SK-N-SH (cell line): ENCODE measurements at regions not wholly inside any gene's neighbourhood (a gene's known extent, or its start where the extent isn't known, plus 50 kb on each side); places are given as distances from the start of the nearest gene placed in this dataset.

Source experiments
- CTCF ChIA-PET: fragments of 300-600, 350-600 bp; formaldehyde crosslinking; extraction: SDS; loops from one replicate; lab custom pipeline; 2021; lab: Yijun Ruan, JAX
- POLR2A ChIA-PET: fragments of 350-600 bp; sonication (Branson Sonifier 250); formaldehyde crosslinking; extraction: SDS; loops from one replicate; lab custom pipeline; 2020; ENCODE audit warnings: antibody characterized with exemption, inconsistent platforms; lab: Yijun Ruan, JAX
- DNase-seq: peaks from one replicate; pipeline ENCODE4 v3.0.0; 2012
- H2AFZ ChIP-seq: fragments of 200-600 bp; sonication (generic); 2 replicates; pipeline ENCODE4 v1.8.1; 2016; ENCODE audit warnings: antibody characterized with exemption, mild to moderate bottlenecking, low read depth
- H3F3A ChIP-seq: fragments of 200-600 bp; sonication (generic); replicated peaks from 2 replicates; pipeline ENCODE3; 2016; ENCODE audit warnings: antibody characterized with exemption, mild to moderate bottlenecking; ENCODE audit not compliant: insufficient read depth
- H3K27ac ChIP-seq, 2 experiments: fragments of 200-500 bp in 1 of 2; fragments of 200-600 bp in 1 of 2; sonication (Bioruptor generic) in 1 of 2; sonication (generic), shearing (Covaris generic) in 1 of 2; 2 replicates each; pipeline versions ENCODE4 v1.5.1 to v1.6.1; 2014 to 2016; ENCODE audit warnings: low read depth in 2 of 2, inconsistent platforms in 1 of 2, low read length in 1 of 2, mild to moderate bottlenecking in 1 of 2, mixed read lengths in 1 of 2
- H3K27me3 ChIP-seq: fragments of 200-600 bp; sonication (generic), shearing (Covaris generic); 2 replicates; pipeline ENCODE4 v1.6.1; 2016; ENCODE audit warnings: mixed run types; ENCODE audit not compliant: insufficient read depth
- H3K36me3 ChIP-seq, 2 experiments: fragments of 200-500 bp in 1 of 2; fragments of 200-600 bp in 1 of 2; sonication (Bioruptor generic) in 1 of 2; sonication (generic) in 1 of 2; replicated peaks in 1 of 2; 2 replicates each; pipeline versions ENCODE3 to v1.5.1; 2014 to 2016; ENCODE audit warnings: low read length in 1 of 2, mild to moderate bottlenecking in 1 of 2; ENCODE audit not compliant: insufficient read depth in 2 of 2, control insufficient read depth in 1 of 2
- H3K4me1 ChIP-seq, 2 experiments: fragments of 200-500 bp in 1 of 2; fragments of 200-600 bp in 1 of 2; sonication (Bioruptor generic) in 1 of 2; sonication (generic), shearing (Covaris generic) in 1 of 2; 2 replicates each; pipeline versions ENCODE4 v1.5.1 to v1.6.1; 2014 to 2016; ENCODE audit warnings: low read depth in 1 of 2, low read length in 1 of 2, mixed run types in 1 of 2; ENCODE audit not compliant: insufficient read depth in 2 of 2, control insufficient read depth in 1 of 2
- H3K4me2 ChIP-seq: fragments of 200-600 bp; sonication (generic), shearing (Covaris generic); 2 replicates; pipeline ENCODE4 v1.6.1; 2017; ENCODE audit warnings: mixed run types
- H3K4me3 ChIP-seq, 2 experiments: fragments of 200-500 bp in 1 of 2; fragments of 200-600 bp in 1 of 2; sonication (Bioruptor generic) in 1 of 2; sonication (generic), shearing (Covaris generic) in 1 of 2; 2 replicates each; pipeline versions ENCODE4 v1.5.1 to v1.8.1; 2014 to 2016; ENCODE audit warnings: low read depth in 2 of 2, inconsistent platforms in 1 of 2, low read length in 1 of 2, mild to moderate bottlenecking in 1 of 2, mixed read lengths in 1 of 2, moderate library complexity in 1 of 2
- H3K79me2 ChIP-seq: fragments of 200-600 bp; sonication (generic); 2 replicates; pipeline ENCODE4 v1.8.1; 2017; ENCODE audit warnings: mild to moderate bottlenecking; ENCODE audit not compliant: insufficient read depth
- H3K9ac ChIP-seq: fragments of 200-600 bp; sonication (generic); 2 replicates; pipeline ENCODE4 v1.6.1; 2017; ENCODE audit warnings: mixed run types
- H3K9me2 ChIP-seq: fragments of 200-600 bp; sonication (generic); 2 replicates; pipeline ENCODE4 v1.6.1; 2017; ENCODE audit warnings: mixed run types
- H3K9me3 ChIP-seq: fragments of 200-600 bp; sonication (generic); 2 replicates; pipeline ENCODE4 v1.6.1; 2017; ENCODE audit warnings: mixed run types, mild to moderate bottlenecking, moderate library complexity
- H4K20me1 ChIP-seq: fragments of 200-600 bp; sonication (generic); 2 replicates; pipeline ENCODE4 v1.6.1; 2017; ENCODE audit warnings: mild to moderate bottlenecking, mixed run types; ENCODE audit not compliant: insufficient read depth
- CHD2 ChIP-seq: fragments of 150-350 bp; IDR thresholded peaks from 2 replicates; pipeline ENCODE4 v1.6.1; 2018; ENCODE audit warnings: low read length; ENCODE audit not compliant: partially characterized antibody
- CTCF ChIP-seq: fragments of 200-600 bp; sonication (generic); IDR thresholded peaks from 2 replicates; pipeline ENCODE4 v1.6.1; 2017; ENCODE audit warnings: antibody characterized with exemption, mild to moderate bottlenecking, moderate library complexity
- ELF1 ChIP-seq: IDR thresholded peaks from 2 replicates; pipeline ENCODE4 v1.4.0; 2012
- EZH2phosphoT487 ChIP-seq: fragments of 200-600 bp; sonication (generic); IDR thresholded peaks from 2 replicates; pipeline ENCODE4 v1.6.1; 2017; ENCODE audit warnings: low read depth, mixed run types, mild to moderate bottlenecking, antibody characterized with exemption, moderate library complexity, borderline replicate concordance
- FOSL2 ChIP-seq: IDR thresholded peaks from 2 replicates; pipeline ENCODE4 v1.4.0; 2012; ENCODE audit warnings: low read depth, mild to moderate bottlenecking, moderate library complexity, borderline replicate concordance
- FOXM1 ChIP-seq: IDR thresholded peaks from 2 replicates; pipeline ENCODE4 v1.4.0; 2012; ENCODE audit warnings: low read depth, mild to moderate bottlenecking
- GABPA ChIP-seq: IDR thresholded peaks from 2 replicates; pipeline ENCODE4 v1.4.0; 2012; ENCODE audit warnings: low read depth, mild to moderate bottlenecking
- GATA2 ChIP-seq: sonication (generic); formaldehyde crosslinking; IDR thresholded peaks from 2 replicates; pipeline ENCODE4 v1.5.0; 2020; ENCODE audit warnings: mild to moderate bottlenecking, missing genetic modification reagents
- NRF1 ChIP-seq: IDR thresholded peaks from 2 replicates; pipeline ENCODE4 v1.6.1; 2012; ENCODE audit warnings: low read depth, mild to moderate bottlenecking, low read length
- PBX3 ChIP-seq: IDR thresholded peaks from 2 replicates; pipeline ENCODE4; 2012
- REST ChIP-seq: IDR thresholded peaks from 2 replicates; pipeline ENCODE4 v1.6.1; 2012; ENCODE audit warnings: mild to moderate bottlenecking, low read depth, low read length, moderate library complexity
- RXRA ChIP-seq: IDR thresholded peaks from 2 replicates; pipeline ENCODE4 v1.4.0; 2012; ENCODE audit warnings: low read depth, mild to moderate bottlenecking, borderline replicate concordance
- SIN3A ChIP-seq: IDR thresholded peaks from 2 replicates; pipeline ENCODE4 v1.6.1; 2012; ENCODE audit warnings: low read depth, mild to moderate bottlenecking, low read length, moderate library complexity, borderline replicate concordance
- SMC3 ChIP-seq: IDR thresholded peaks from 2 replicates; pipeline ENCODE4 v1.6.1; 2012; ENCODE audit warnings: low read depth, low read length, improper control_type of control experiment
- TCF12 ChIP-seq: IDR thresholded peaks from 2 replicates; pipeline ENCODE4 v1.4.0; 2012
- USF1 ChIP-seq: IDR thresholded peaks from 2 replicates; pipeline ENCODE4 v1.4.0; 2012; ENCODE audit warnings: low read depth, borderline replicate concordance
- YY1 ChIP-seq: IDR thresholded peaks from 2 replicates; pipeline ENCODE4 v1.4.0; 2012; ENCODE audit warnings: low read depth, mild to moderate bottlenecking
- ZBTB33 ChIP-seq: IDR thresholded peaks from 2 replicates; pipeline ENCODE4 v1.4.0; 2012; ENCODE audit warnings: low read depth, borderline replicate concordance
- WGBS: methylation state at CpG from one replicate; pipeline ENCODE4 v1.1.6; 2017; ENCODE audit warnings: low lambda C conversion rate; 5-methylcytosine and 5-hydroxymethylcytosine counted together

- H2AFZ ChIP-seq, result no peak overlapping the region
- no peaks in the 10 kb centered on the region for H3K27me3 ChIP-seq
- 89% methylated on average over 5 of the region's 5 CpGs for WGBS
- H3K36me3 ChIP-seq, result peaks cover 0 to 16% of the 10 kb centered on the region in 2 experiments
- H3K9ac ChIP-seq, result no peak overlapping the region
- H3F3A ChIP-seq, result peaks cover 3% of the 10 kb centered on the region
- TF ChIP-seq SIN3A (no peak), TCF12 (no peak), NRF1 (no peak), FOSL2 (no peak), CTCF (no peak)
- H4K20me1 ChIP-seq, result no peaks in the 10 kb centered on the region
- no peak overlapping the region for H3K4me3 ChIP-seq
- H3K9me3 ChIP-seq, result no peaks in the 10 kb centered on the region
- H3K4me2 ChIP-seq, result no peak overlapping the region
- H3K9me2 ChIP-seq, result no peaks in the 10 kb centered on the region
- no peaks in the 10 kb centered on the region for H3K79me2 ChIP-seq
- H3K27ac ChIP-seq, result no peak overlapping the region
- ChIA-PET POLR2A (no interaction called here), CTCF (no interaction called here)
- DNase-seq, result no peak
- H3K4me1 ChIP-seq, result peaks cover 0 to 2% of the 10 kb centered on the region in 2 experiments; a peak in 2 of 4 replicates
These were observed 251.0 kb downstream of the KLF12 start for GRCh38 chr13:73883162-73883561.

GRCh38 chr13:73880365-73880764, 253.8 kb downstream of the KLF12 start:
- CTCF ChIA-PET, result interaction anchor here (0.6 kb wide), 1 partner anchor 1427 kb away, joined by 3 read pairs; no protein-coding TSS in a partner anchor
- Histone ChIP-seq H3K27ac (no peak overlapping the region), H3K36me3 (peaks cover 0 to 22% of the 10 kb centered on the region in 2 experiments), H2AFZ (no peak overlapping the region), H3K9me3 (peaks cover 6% of the 10 kb centered on the region; the same call in 1 of the 2 replicates), H3K79me2 (no peaks in the 10 kb centered on the region), H3K4me3 (no peak overlapping the region), H3F3A (peaks cover 6% of the 10 kb centered on the region), H3K9me2 (no peaks in the 10 kb centered on the region), H3K4me2 (no peak overlapping the region), H3K9ac (no peak overlapping the region), H3K27me3 (no peaks in the 10 kb centered on the region), H3K4me1 (peaks cover 0 to 2% of the 10 kb centered on the region in 2 experiments; a peak in 2 of 4 replicates), H4K20me1 (no peaks in the 10 kb centered on the region)
- DNase-seq, result no peak
- POLR2A ChIA-PET, result no interaction called here
- 92% methylated on average over 3 of the region's 3 CpGs for WGBS
- TF ChIP-seq REST (no peak), TCF12 (no peak), SMC3 (no peak), CHD2 (no peak), ZBTB33 (no peak), USF1 (no peak), GABPA (no peak), PBX3 (no peak), NRF1 (no peak), RXRA (no peak), ELF1 (no peak), GATA2 (CRISPR knock-in tag) (no peak), EZH2phosphoT487 (no peak), FOSL2 (no peak), FOXM1 (no peak), YY1 (no peak)
